ENCODE measurements at regions not wholly inside any gene's neighbourhood (a gene's known extent, or its start where the extent isn't known, plus 50 kb on each side); places are given as distances from the start of the nearest gene placed in this dataset.

- TF ChIP-seq CTBP2 (IDR thresholded peaks at IDR 0.05; ENCODE audit: borderline replicate concordance, insufficient read depth, insufficient read length, low read length), result no peak
- no peak for TF ChIP-seq TBP (IDR thresholded peaks at IDR 0.05; ENCODE audit: low read depth, low read length)
These were observed 113.5 kb downstream of the DSC3 start (continued) for GRCh38 chr18:30929065-30929464.
